ENCODE measurements at regions not wholly inside any gene's neighbourhood (a gene's known extent, or its start where the extent isn't known, plus 50 kb on each side); places are given as distances from the start of the nearest gene placed in this dataset.

DNA sequence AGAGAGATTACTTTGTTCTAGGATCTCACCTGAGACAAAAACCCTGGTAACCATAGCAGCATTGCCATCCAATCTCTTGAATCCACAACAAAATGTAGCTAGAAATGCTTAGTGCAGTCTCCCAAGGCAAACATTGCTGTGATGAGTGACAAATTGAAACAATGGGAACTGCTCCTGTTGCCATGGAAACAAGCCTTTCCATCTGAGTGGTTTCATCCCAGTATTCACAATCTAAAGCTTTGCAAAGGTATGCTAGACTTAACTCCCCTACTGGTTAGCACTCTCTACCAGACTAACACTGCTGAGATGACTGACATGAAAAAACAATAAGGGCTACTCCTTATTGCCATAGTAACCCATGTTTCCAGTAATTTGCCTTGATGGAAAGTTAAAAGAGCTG is 172.6 kb upstream of the CNTN3 start:
- TF ChIP-seq CTCF (IDR thresholded peaks at IDR 0.05; ENCODE audit: low read depth, low read length, poor library complexity, severe bottlenecking) (no peak), EZH2phosphoT487 (IDR thresholded peaks at IDR 0.05; ENCODE audit: borderline replicate concordance, low read length) (no peak)
- no peaks in the 10 kb centered on the region for H3K36me3 ChIP-seq (ENCODE audit: control insufficient read depth, low read length)

GRCh38 chr3:74771401-74771800 is 156.9 kb upstream of the CNTN3 start:
- H3K9me3 ChIP-seq (ENCODE audit: control insufficient read depth, insufficient read depth, low read length): no peaks in the 10 kb centered on the region; the same call in 1 of the 2 replicates
- no peaks in the 10 kb centered on the region for H3K79me2 ChIP-seq (ENCODE audit: control insufficient read depth, low read length)
- H3K4me1 ChIP-seq (ENCODE audit: control insufficient read depth, low read length): no peaks in the 10 kb centered on the region
- H3K27ac ChIP-seq (ENCODE audit: low read depth, low read length): no peak overlapping the region
- TF ChIP-seq CTCF (IDR thresholded peaks at IDR 0.05; ENCODE audit: low read depth, low read length, poor library complexity, severe bottlenecking): no peak
- no peaks in the 10 kb centered on the region for H3F3A ChIP-seq (ENCODE audit: control insufficient read depth, insufficient read depth)
- no peak overlapping the region for H3K4me3 ChIP-seq (ENCODE audit: low read length)
- no peaks in the 10 kb centered on the region for H4K20me1 ChIP-seq (ENCODE audit: control insufficient read depth, insufficient read depth, low read depth, low read length)
- H3K4me2 ChIP-seq (ENCODE audit: low read length): no peak overlapping the region
- no peaks in the 10 kb centered on the region for H3K36me3 ChIP-seq (ENCODE audit: control insufficient read depth, low read length)
- no peaks in the 10 kb centered on the region for H3K9me2 ChIP-seq (replicated peaks; ENCODE audit: control insufficient read depth, low read length)
- no peaks in the 10 kb centered on the region for H3K27me3 ChIP-seq (ENCODE audit: control insufficient read depth, low read length)

More for the DNA sequence above, 172.6 kb upstream of the CNTN3 start:
- H3F3A ChIP-seq (ENCODE audit: control insufficient read depth, insufficient read depth): no peaks in the 10 kb centered on the region
- H3K4me2 ChIP-seq (ENCODE audit: low read length): no peak overlapping the region
- no peaks in the 10 kb centered on the region for H4K20me1 ChIP-seq (ENCODE audit: control insufficient read depth, insufficient read depth, low read depth, low read length)
- H3K27me3 ChIP-seq (ENCODE audit: control insufficient read depth, low read length): no peaks in the 10 kb centered on the region
- no peaks in the 10 kb centered on the region for H3K9me2 ChIP-seq (replicated peaks; ENCODE audit: control insufficient read depth, low read length)
- H3K27ac ChIP-seq (ENCODE audit: low read depth, low read length): no peak overlapping the region
- H3K9me3 ChIP-seq (ENCODE audit: control insufficient read depth, insufficient read depth, low read length): no peaks in the 10 kb centered on the region
- no peaks in the 10 kb centered on the region for H3K79me2 ChIP-seq (ENCODE audit: control insufficient read depth, low read length)
- H3K4me1 ChIP-seq (ENCODE audit: control insufficient read depth, low read length): no peaks in the 10 kb centered on the region
- no peak overlapping the region for H3K4me3 ChIP-seq (ENCODE audit: low read length)

DNA sequence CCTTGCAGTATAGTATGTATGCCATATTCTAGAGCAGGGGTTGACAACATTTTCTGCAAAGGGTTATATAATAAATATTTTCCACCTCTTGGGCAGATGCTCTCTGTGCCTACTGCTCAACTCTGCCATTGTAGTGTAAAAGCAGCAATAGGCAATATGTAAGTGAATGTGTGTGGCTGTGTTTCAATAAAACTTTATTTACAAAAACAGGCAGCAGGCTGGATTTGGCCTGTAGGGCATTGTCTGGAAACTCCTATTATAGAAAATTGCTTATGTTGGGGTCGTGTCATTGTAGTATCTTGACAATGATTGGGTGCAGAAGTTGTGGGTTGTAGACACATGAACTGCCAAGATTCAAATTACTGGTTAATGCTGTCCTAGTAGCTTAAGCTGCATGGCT is 153.6 kb upstream of the CNTN3 start:
- H3K27me3 ChIP-seq (ENCODE audit: control insufficient read depth, low read length): no peaks in the 10 kb centered on the region
- no peaks in the 10 kb centered on the region for H3K4me1 ChIP-seq (ENCODE audit: control insufficient read depth, low read length)
- no peaks in the 10 kb centered on the region for H3K36me3 ChIP-seq (ENCODE audit: control insufficient read depth, low read length)
- no peak for TF ChIP-seq CTCF (IDR thresholded peaks at IDR 0.05; ENCODE audit: low read depth, low read length, poor library complexity, severe bottlenecking)
- H3K4me3 ChIP-seq (ENCODE audit: low read length): no peak overlapping the region
- no peaks in the 10 kb centered on the region for H3K79me2 ChIP-seq (ENCODE audit: control insufficient read depth, low read length)
- no peaks in the 10 kb centered on the region for H3K9me3 ChIP-seq (ENCODE audit: control insufficient read depth, insufficient read depth, low read length)
- no peaks in the 10 kb centered on the region for H4K20me1 ChIP-seq (ENCODE audit: control insufficient read depth, insufficient read depth, low read depth, low read length)
- no peak overlapping the region for H3K27ac ChIP-seq (ENCODE audit: low read depth, low read length)
- H3K4me2 ChIP-seq (ENCODE audit: low read length): no peak overlapping the region
- no peaks in the 10 kb centered on the region for H3K9me2 ChIP-seq (replicated peaks; ENCODE audit: control insufficient read depth, low read length)
- H3F3A ChIP-seq (ENCODE audit: control insufficient read depth, insufficient read depth): no peaks in the 10 kb centered on the region

- Histone ChIP-seq H3K4me3 (ENCODE audit: low read length) (no peak overlapping the region), H3F3A (ENCODE audit: control insufficient read depth, insufficient read depth) (no peaks in the 10 kb centered on the region), H3K36me3 (ENCODE audit: control insufficient read depth, low read length) (no peaks in the 10 kb centered on the region), H3K4me1 (ENCODE audit: control insufficient read depth, low read length) (no peaks in the 10 kb centered on the region), H3K27ac (ENCODE audit: low read depth, low read length) (no peak overlapping the region), H3K4me2 (ENCODE audit: low read length) (no peak overlapping the region), H3K9me3 (ENCODE audit: control insufficient read depth, insufficient read depth, low read length) (no peaks in the 10 kb centered on the region), H3K79me2 (ENCODE audit: control insufficient read depth, low read length) (no peaks in the 10 kb centered on the region), H4K20me1 (ENCODE audit: control insufficient read depth, insufficient read depth, low read depth, low read length) (no peaks in the 10 kb centered on the region), H3K27me3 (ENCODE audit: control insufficient read depth, low read length) (no peaks in the 10 kb centered on the region), H3K9me2 (replicated peaks; ENCODE audit: control insufficient read depth, low read length) (no peaks in the 10 kb centered on the region)
- no peak for TF ChIP-seq CTCF (IDR thresholded peaks at IDR 0.05; ENCODE audit: low read depth, low read length, poor library complexity, severe bottlenecking)
- TF ChIP-seq EZH2phosphoT487 (IDR thresholded peaks at IDR 0.05; ENCODE audit: borderline replicate concordance, low read length): no peak
Measured at GRCh38 chr3:74766405-74766804, 151.9 kb upstream of the CNTN3 start.

Measured in DOHH2 (cell line).